ENCODE measurements at regions not wholly inside any gene's neighbourhood (a gene's known extent, or its start where the extent isn't known, plus 50 kb on each side); places are given as distances from the start of the nearest gene placed in this dataset.

DNA sequence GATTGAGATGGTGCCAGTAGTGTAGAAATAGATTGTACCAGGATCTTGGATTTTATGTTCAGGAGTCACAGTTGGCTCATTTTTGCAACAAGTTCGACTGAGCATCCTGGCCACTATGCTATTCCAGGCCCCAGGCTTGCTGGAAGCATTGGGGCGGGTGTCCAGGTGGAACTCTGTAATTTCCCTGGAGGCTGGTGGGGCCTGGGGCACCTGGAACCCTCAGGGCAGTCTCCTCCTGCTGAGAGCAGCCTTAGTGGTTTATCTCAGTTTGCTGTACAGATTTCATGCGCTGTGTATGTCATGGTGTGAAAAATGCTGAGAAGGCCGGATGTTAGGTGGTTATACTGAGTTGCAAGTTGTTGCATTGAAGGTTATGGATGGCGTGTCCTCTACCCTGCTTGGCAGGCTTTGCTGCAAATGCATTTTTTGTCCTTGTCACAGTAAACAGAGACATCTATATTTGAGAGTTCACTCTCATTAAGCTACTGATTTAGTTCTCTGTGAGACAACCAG lies 135.1 kb upstream of the MYLIP start:
- no peak for DNase-seq

- DNase-seq, result no peak
Observed at GRCh38 chr6:15990179-15990578, 138.7 kb upstream of the MYLIP start.

- DNase-seq, result no peak
Observed at GRCh38 chr6:15989397-15989796, 139.5 kb upstream of the MYLIP start.

- DNase-seq, result no peak
Observed at GRCh38 chr6:15987569-15987968, 141.3 kb upstream of the MYLIP start.

- no peak for DNase-seq
Observed at GRCh38 chr6:15986027-15986629, 142.8 kb upstream of the MYLIP start.

DNA sequence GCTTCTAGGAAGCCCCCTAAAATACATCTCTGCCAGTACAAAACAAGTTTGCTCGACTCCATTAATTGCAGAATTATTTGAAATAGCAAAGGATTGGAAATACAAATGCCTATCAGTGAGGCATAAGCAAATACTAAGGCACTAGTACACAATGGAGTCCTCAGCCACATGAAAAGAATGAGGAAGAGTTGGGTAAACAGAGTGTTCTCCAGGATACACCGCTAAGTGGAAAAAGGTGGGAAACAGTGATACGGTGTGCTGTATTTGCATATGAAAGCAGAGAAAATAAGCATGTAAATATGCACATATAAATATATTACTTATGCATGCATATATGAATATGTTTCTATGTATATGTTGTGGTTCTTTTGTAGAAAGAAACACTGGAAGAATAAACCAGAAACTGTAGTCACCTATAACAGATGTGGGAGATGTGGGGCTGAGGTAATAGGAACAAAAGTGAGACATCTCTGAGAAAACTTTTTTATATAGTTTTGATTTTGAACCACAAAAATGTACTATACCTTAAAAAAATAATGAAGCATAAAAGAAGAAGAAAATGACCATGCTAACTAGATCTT lies 143.4 kb upstream of the MYLIP start:
- DNase-seq, result no peak

DNA sequence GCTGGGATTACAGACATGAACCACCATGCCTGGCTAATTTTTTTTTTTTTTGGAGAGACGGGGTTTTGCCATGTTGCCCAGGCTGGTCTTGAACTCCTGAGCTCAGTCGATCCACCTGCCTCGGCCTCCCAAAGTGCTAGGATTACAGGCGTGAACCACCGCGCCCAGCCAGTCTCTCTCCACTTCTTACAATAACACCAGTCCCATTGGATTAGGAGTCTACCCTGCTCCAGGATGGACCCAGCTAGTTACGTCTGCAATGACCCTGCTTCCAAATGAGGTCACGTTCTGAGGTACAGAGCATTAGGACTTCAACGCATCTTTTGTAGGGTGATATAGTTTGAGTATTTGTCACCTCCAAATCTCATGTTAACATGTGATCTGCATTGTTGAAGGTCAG lies 146.9 kb upstream of the MYLIP start:
- DNase-seq, result no peak

GRCh38 chr6:15980801-15981200 lies 148.1 kb upstream of the MYLIP start:
- DNase-seq, result no peak

DNA sequence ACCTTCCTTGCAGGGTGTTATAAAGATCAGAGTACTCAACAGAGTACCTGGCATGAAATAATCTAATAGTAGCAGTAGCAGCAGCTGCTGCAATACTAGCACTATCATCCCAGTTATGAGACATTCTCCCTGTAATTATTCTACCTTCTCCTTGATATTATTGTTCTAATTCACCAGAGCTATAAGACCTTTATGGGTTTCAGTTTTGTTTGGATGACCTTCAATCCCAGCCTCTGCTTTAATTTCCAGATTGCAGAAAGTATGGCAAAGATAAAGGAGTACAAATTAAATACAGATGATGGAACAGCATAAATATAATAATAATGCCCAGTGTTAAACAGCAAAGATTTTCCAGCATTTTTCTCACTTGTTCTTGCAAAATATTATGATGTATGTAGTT lies 150.5 kb upstream of the MYLIP start:
- DNase-seq, result no peak

DNA sequence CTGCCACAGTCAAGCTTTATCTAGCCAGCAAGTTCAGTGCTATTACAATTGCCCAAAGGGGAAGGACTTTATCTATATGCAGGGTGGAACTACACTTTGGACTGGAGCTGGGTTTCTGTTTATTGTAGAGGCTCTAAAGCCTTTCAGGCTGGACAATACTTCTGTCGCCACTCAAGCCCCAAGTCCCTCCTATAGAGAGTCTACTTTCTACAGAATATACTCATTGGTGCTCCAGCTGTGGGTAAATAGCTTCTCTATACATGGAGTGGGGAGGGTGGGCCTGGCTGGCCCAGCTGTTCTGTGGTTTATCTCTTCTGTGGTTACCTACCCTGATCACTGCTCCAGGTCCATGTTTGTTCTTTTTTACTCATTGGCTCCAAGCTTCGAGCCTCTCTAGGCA lies 151.8 kb upstream of the MYLIP start:
- no peak for DNase-seq

GRCh38 chr6:15974817-15975216 lies 154.1 kb upstream of the MYLIP start:
- no peak for DNase-seq

DNA sequence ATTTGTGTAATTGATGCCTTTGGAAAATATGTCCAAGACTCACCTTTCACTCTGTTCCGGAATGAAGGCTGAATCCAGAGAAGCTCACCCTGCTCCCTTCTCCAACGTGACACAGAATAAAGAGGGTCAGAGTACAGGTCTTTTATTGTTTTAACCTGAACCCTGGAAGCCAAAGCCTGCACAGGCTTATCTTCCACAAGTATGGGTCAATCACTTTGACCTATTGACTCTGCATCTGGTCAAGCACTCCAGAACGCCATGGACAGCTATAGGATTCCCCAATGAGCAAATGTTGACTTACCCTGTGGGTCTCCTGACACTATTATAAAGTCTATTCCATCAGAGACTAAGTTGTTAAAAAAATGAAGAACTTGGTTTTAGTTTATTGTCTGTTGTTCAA lies 158.4 kb upstream of the MYLIP start:
- no peak for DNase-seq

DNA sequence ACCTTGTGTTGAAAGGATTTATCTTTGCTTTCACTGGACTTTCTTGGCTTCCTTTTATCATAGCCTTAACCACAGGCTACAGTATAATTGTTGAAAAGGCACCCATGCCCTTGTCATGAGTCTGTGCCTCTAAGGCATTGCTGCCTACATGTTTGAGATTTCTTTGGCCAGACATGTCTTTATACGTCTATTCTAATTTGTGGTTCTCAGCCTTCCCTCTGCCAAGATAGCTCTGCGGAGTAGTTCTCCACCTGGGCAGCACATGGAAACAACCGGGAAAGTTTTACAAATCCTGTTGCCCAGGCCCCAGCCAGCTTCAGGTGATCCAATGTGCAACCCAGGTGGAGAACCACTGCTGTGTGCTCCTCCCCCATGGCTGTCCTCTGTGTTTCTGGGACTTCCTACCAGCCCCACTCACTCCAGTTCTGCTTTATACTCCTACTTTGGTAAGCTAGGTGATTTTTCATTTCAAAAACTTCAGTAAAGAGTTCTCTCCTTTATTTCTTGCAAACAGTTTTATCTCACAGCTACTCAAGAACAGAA lies 159.6 kb upstream of the MYLIP start:
- no peak for DNase-seq

GRCh38 chr6:15968519-15968918 lies 160.4 kb upstream of the MYLIP start:
- no peak for DNase-seq

DNA sequence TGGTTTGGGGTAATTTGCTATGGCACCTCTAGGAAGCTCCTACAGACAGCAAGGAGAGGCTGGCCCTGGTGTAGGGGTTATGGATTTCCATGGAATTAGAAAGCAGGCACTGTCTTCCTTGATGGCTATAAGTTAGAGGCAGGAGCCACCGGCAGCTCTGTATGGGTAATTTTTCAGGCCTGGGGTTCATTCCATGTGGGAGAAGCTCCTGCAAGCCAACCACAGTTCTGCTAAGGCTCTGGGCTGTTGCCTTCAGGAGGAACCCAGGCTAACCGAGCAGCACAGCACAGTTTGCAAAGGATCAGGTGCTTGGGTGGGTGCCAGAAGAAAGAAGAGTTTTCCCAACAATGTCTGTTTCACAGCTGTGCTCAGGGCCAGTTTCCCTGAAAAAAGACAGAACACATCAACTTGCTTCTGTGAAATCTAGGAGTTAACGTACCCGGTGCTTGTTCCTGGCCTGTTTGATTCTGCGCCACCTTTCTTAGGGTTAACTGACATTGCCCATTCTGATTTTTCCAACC lies 162.8 kb upstream of the MYLIP start:
- DNase-seq, result no peak

- DNase-seq, result no peak
Observed at GRCh38 chr6:15962449-15962764, 166.5 kb upstream of the MYLIP start.

- no peak for DNase-seq
Observed at GRCh38 chr6:15961635-15962448, 167.0 kb upstream of the MYLIP start.

DNA sequence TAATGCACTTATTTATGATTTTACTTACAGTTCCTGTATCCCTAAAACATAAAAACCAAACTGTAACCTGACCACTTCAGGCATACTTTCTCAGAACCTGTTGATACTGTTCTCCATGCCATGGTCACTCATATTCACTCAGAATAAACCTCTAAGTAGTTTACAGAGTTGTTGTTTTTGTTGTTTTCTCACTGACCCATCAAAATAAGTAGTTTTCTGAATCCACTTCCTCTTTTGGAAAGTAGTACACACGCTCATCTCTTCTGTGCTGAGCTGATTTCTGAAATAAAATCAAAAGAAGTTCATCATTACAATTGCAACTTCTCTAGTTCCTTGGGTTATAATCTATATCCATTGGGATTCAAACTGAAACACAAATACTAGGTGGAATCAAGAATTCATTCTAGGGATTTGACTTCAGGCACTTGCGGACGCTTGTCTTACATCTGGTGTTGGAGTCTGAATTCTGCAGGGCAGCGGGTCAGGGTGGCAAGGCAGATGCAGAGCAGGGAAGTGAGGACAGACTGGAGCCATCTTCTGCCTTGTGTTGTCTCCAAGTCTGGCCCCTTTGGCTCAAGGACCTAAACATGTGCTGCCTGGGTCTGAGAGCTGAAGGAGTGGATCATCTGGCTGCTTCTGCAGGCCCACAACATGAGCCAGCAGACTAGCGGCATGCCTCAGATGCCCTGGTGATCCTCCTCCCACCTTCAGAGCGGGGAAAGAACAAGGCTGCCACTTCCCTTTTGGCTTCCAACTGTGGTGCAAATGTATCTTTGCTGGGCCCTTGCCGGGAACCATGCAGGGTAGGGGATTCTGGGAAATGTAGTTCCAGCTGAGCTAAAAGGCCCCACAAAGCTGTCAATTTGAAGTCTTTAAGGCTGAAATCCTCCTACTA lies 167.9 kb upstream of the MYLIP start:
- no peak for DNase-seq

DNA sequence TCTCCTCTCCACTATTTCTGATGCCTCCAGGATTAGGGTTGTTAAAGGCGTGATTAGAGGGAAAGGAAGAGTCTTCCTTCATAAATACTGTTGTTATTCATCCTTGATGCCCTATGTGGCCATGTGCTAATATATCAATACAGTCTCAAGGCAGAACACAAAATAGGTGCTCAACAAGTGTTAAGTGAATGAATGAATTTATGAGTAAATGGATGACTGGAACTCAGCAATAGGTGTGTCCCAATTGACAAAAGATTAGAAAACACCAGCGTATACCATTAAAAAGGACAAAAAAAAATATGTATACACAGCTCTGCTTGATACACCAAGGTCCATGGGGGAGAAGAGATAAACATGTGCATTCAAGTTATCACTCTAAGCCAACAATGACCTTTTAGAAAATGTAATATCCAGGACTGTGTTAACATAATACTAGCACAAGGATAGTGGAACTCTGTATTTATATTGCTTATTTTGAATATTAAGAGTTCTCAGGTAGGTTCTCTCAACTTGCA lies 171.2 kb upstream of the MYLIP start:
- DNase-seq, result no peak

GRCh38 chr6:15956205-15957106 lies 172.4 kb upstream of the MYLIP start:
- no peak for DNase-seq

GRCh38 chr6:15955484-15955883 lies 173.4 kb upstream of the MYLIP start:
- DNase-seq, result no peak

Measured in COR-L47 (cell line).